NB4 (cell line): ENCODE measurements at regions not wholly inside any gene's neighbourhood (a gene's known extent, or its start where the extent isn't known, plus 50 kb on each side); places are given as distances from the start of the nearest gene placed in this dataset.

Experiments used
- POLR2A ChIP-seq: IDR thresholded peaks from 2 replicates; pipeline ENCODE4 v1.6.1; 2011; ENCODE audit warnings: mild to moderate bottlenecking; ENCODE audit not compliant: insufficient read length; ENCODE audit errors: extremely low read depth
- TF ChIP-seq, protein P1 (sequence below): IDR thresholded peaks from one replicate; pipeline ENCODE4 v1.5.1; 2012; ENCODE audit warnings: low read depth, low read length

DNA sequence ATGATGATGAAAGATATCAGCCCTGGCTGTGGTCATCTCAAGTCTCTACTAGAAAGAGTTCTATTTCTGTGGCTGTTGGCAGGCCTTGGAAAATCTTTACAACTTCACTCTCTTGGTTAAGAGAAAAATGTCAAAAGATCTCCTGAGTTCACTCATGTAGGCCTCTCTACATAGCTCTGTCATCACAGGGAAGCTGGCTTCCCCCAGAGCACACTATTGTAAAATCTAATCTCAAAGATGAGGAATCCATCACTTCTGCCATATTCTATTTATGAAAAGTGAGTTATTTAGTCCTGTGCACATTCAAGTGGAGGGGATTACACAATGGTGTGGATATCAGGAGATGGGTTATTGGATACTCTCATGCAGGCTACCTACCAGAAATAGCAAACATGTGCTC lies 388.4 kb upstream of the HS3ST1 start:
- TF ChIP-seq, protein P1, sequence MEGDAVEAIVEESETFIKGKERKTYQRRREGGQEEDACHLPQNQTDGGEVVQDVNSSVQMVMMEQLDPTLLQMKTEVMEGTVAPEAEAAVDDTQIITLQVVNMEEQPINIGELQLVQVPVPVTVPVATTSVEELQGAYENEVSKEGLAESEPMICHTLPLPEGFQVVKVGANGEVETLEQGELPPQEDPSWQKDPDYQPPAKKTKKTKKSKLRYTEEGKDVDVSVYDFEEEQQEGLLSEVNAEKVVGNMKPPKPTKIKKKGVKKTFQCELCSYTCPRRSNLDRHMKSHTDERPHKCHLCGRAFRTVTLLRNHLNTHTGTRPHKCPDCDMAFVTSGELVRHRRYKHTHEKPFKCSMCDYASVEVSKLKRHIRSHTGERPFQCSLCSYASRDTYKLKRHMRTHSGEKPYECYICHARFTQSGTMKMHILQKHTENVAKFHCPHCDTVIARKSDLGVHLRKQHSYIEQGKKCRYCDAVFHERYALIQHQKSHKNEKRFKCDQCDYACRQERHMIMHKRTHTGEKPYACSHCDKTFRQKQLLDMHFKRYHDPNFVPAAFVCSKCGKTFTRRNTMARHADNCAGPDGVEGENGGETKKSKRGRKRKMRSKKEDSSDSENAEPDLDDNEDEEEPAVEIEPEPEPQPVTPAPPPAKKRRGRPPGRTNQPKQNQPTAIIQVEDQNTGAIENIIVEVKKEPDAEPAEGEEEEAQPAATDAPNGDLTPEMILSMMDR: no peak
- no peak for TF ChIP-seq POLR2A
